H1 (cell line): ENCODE measurements at regions not wholly inside any gene's neighbourhood (a gene's known extent, or its start where the extent isn't known, plus 50 kb on each side); places are given as distances from the start of the nearest gene placed in this dataset.
A peak's percentile ranks its signal among the peaks of the same experiment; 100 is the strongest.

Experiments used
- CTCF ChIA-PET: fragments of 300-600 bp; sonication (Branson Sonifier 250); formaldehyde crosslinking; loops from one replicate; lab custom pipeline; 2021; ENCODE audit not compliant: partially characterized antibody; lab: Charles Lee
- POLR2A ChIA-PET: fragments of 300-600 bp; sonication (Branson Sonifier 250); formaldehyde crosslinking; loops from one replicate; lab custom pipeline; 2021; ENCODE audit warnings: inconsistent platforms; ENCODE audit not compliant: partially characterized antibody; lab: Charles Lee
- DNase-seq, 2 experiments: peaks; one replicate each; pipeline versions ENCODE4 v3.0.0 to v3.0.0-alpha.2; 2010 to 2022; ENCODE audit warnings: low spot score in 2 of 2, low read depth in 1 of 2, mixed read lengths in 1 of 2
- FAIRE-seq: peaks from 2 replicates; lab custom pipeline; 2011; peaks lifted over from hg19 to GRCh38; lab: Jason Lieb, UNC
- H2AFZ ChIP-seq: 2 replicates; pipeline ENCODE4 v1.8.1; 2012; ENCODE audit warnings: low read length, inconsistent platforms
- H2AK5ac ChIP-seq: 2 replicates; pipeline ENCODE4 v1.6.1; 2013; ENCODE audit warnings: low read depth, low read length
- H2BK120ac ChIP-seq: replicated peaks from 2 replicates; pipeline ENCODE3; 2013; ENCODE audit warnings: low read depth, low read length, inconsistent platforms
- H2BK12ac ChIP-seq: 2 replicates; pipeline ENCODE4 v1.6.1; 2013; ENCODE audit warnings: low read depth, low read length
- H2BK15ac ChIP-seq: 2 replicates; pipeline ENCODE4 v1.6.1; 2013; ENCODE audit warnings: low read length
- H2BK20ac ChIP-seq: 2 replicates; pipeline ENCODE4 v1.6.1; 2013; ENCODE audit warnings: low read length
- H2BK5ac ChIP-seq: 2 replicates; pipeline ENCODE4 v1.6.1; 2013; ENCODE audit warnings: low read depth, low read length
- H3K14ac ChIP-seq: 2 replicates; pipeline ENCODE4 v1.6.1; 2013; ENCODE audit warnings: inconsistent platforms; ENCODE audit not compliant: insufficient read length
- H3K18ac ChIP-seq: 2 replicates; pipeline ENCODE4 v1.6.1; 2013; ENCODE audit warnings: low read length; ENCODE audit errors: extremely low read depth
- H3K23ac ChIP-seq: 2 replicates; pipeline ENCODE4 v1.6.1; 2013; ENCODE audit warnings: inconsistent platforms; ENCODE audit not compliant: insufficient read length
- H3K23me2 ChIP-seq: 2 replicates; pipeline ENCODE4 v1.6.1; 2013; ENCODE audit warnings: low read depth, low read length
- H3K27ac ChIP-seq: 2 replicates; pipeline ENCODE4 v1.6.1; 2011; ENCODE audit warnings: low read depth, low read length, inconsistent platforms
- H3K27me3 ChIP-seq, 4 experiments: replicated peaks in 1 of 4; 1 replicate in 1 of 4; 2 replicates in 3 of 4; pipeline versions ENCODE4 v1.6.1 to v1.8.1; 2011 to 2013; ENCODE audit warnings: low read length in 3 of 4, mild to moderate bottlenecking in 3 of 4, inconsistent platforms in 2 of 4, mixed read lengths in 2 of 4, moderate library complexity in 1 of 4; ENCODE audit not compliant: control insufficient read depth in 3 of 4, insufficient read depth in 3 of 4; ENCODE audit errors: extremely low read depth in 1 of 4
- H3K36me3 ChIP-seq, 4 experiments: 2 replicates each; pipeline versions ENCODE4 v1.6.1 to v1.8.1; 2011 to 2013; ENCODE audit warnings: mild to moderate bottlenecking in 4 of 4, low read length in 3 of 4, moderate library complexity in 2 of 4, control low read depth in 1 of 4, inconsistent platforms in 1 of 4; ENCODE audit not compliant: insufficient read depth in 4 of 4, control insufficient read depth in 2 of 4
- H3K4ac ChIP-seq: replicated peaks from 2 replicates; pipeline ENCODE3; 2013; ENCODE audit warnings: low read length, low read depth, mixed read lengths, inconsistent platforms; ENCODE audit not compliant: insufficient read length
- H3K4me1 ChIP-seq, 4 experiments: replicated peaks in 1 of 4; 1 replicate in 1 of 4; 2 replicates in 3 of 4; pipeline versions ENCODE4 v1.6.1 to v1.8.1; 2011 to 2013; ENCODE audit warnings: low read length in 3 of 4, inconsistent platforms in 2 of 4, mixed read lengths in 1 of 4; ENCODE audit not compliant: insufficient read depth in 4 of 4, control insufficient read depth in 3 of 4
- H3K4me2 ChIP-seq, 2 experiments: 2 replicates each; pipeline versions ENCODE4 v1.6.1 to v1.8.1; 2011 to 2013; ENCODE audit warnings: low read depth in 2 of 2, low read length in 2 of 2, control low read depth in 1 of 2, inconsistent platforms in 1 of 2, mild to moderate bottlenecking in 1 of 2; ENCODE audit not compliant: insufficient read depth in 1 of 2
- H3K4me3 ChIP-seq, 4 experiments: fragments of 200-600, 300-600 bp in 1 of 4; sonication (generic), shearing (Covaris generic), sonication (Bioruptor Twin) in 1 of 4; 2 replicates each; pipeline versions ENCODE4 v1.5.1 to v1.8.1; 2011 to 2016; ENCODE audit warnings: low read length in 4 of 4, low read depth in 3 of 4, control low read depth in 2 of 4, inconsistent platforms in 2 of 4, mild to moderate bottlenecking in 2 of 4, mixed read lengths in 1 of 4, moderate library complexity in 1 of 4; ENCODE audit not compliant: insufficient read depth in 2 of 4; ENCODE audit errors: extremely low read depth in 1 of 4
- H3K56ac ChIP-seq: replicated peaks from 2 replicates; pipeline ENCODE3; 2013; ENCODE audit warnings: low read depth, mild to moderate bottlenecking, mixed read lengths, low read length, inconsistent platforms; ENCODE audit not compliant: insufficient read length
- H3K79me1 ChIP-seq: 2 replicates; pipeline ENCODE4 v1.6.1; 2013; ENCODE audit warnings: low read depth, low read length, control low read depth
- H3K79me2 ChIP-seq, 2 experiments: 2 replicates each; pipeline versions ENCODE4 v1.6.1 to v1.8.1; 2012 to 2013; ENCODE audit warnings: low read length in 2 of 2, mild to moderate bottlenecking in 2 of 2, inconsistent platforms in 1 of 2; ENCODE audit not compliant: insufficient read depth in 2 of 2, control insufficient read depth in 1 of 2
- H3K9ac ChIP-seq, 4 experiments: replicated peaks in 1 of 4; 1 replicate in 1 of 4; 2 replicates in 3 of 4; pipeline versions ENCODE4 v1.6.1 to v1.8.1; 2011 to 2013; ENCODE audit warnings: low read depth in 3 of 4, low read length in 3 of 4, control low read depth in 2 of 4, mild to moderate bottlenecking in 2 of 4, moderate library complexity in 2 of 4, inconsistent platforms in 1 of 4; ENCODE audit errors: extremely low read depth in 1 of 4
- H3K9me3 ChIP-seq, 2 experiments: 2 replicates each; pipeline versions ENCODE4 v1.6.1 to v1.8.1; 2012 to 2013; ENCODE audit warnings: mild to moderate bottlenecking in 2 of 2, moderate library complexity in 2 of 2, control low read depth in 1 of 2, inconsistent platforms in 1 of 2, low read depth in 1 of 2, low read length in 1 of 2, mixed read lengths in 1 of 2; ENCODE audit not compliant: insufficient read depth in 2 of 2
- H4K20me1 ChIP-seq, 2 experiments: replicated peaks in 1 of 2; 2 replicates each; pipeline versions ENCODE3 to v1.8.1; 2011 to 2013; ENCODE audit warnings: inconsistent platforms in 2 of 2, low read length in 2 of 2, mild to moderate bottlenecking in 1 of 2; ENCODE audit not compliant: insufficient read depth in 2 of 2, control insufficient read depth in 1 of 2
- H4K5ac ChIP-seq: 2 replicates; pipeline ENCODE4 v1.6.1; 2013; ENCODE audit warnings: low read length, low read depth, mixed read lengths, inconsistent platforms; ENCODE audit not compliant: insufficient read length
- H4K8ac ChIP-seq: 2 replicates; pipeline ENCODE4 v1.8.0; 2013; ENCODE audit warnings: mild to moderate bottlenecking, moderate library complexity, low read length, inconsistent platforms; ENCODE audit not compliant: insufficient read depth; ENCODE audit errors: extremely low read depth
- H4K91ac ChIP-seq: replicated peaks from 2 replicates; pipeline ENCODE3; 2013; ENCODE audit warnings: low read length, mixed read lengths, inconsistent platforms; ENCODE audit not compliant: insufficient read length
- ATF2 ChIP-seq: IDR thresholded peaks from 2 replicates; pipeline ENCODE4 v1.6.1; 2012; ENCODE audit warnings: low read length, inconsistent platforms
- ATF3 ChIP-seq: IDR thresholded peaks from 2 replicates; pipeline ENCODE4 v1.6.1; 2011; ENCODE audit warnings: low read depth, mild to moderate bottlenecking, low read length; ENCODE audit not compliant: insufficient read depth
- BCL11A ChIP-seq, 2 experiments: IDR thresholded peaks; one replicate each; pipeline ENCODE4 v1.6.1; 2011; ENCODE audit warnings: low read depth in 2 of 2, low read length in 2 of 2, mild to moderate bottlenecking in 2 of 2
- CBX5 ChIP-seq: fragments of 300-800, 300-1000 bp; sonication (generic); IDR thresholded peaks from 2 replicates; pipeline ENCODE4 v1.7.1; 2016; ENCODE audit warnings: antibody characterized with exemption, low read length, low read depth
- EP300 ChIP-seq, 2 experiments: IDR thresholded peaks; 1 replicate in 1 of 2; 2 replicates in 1 of 2; pipeline ENCODE4 v1.6.1; 2011 to 2012; ENCODE audit warnings: low read depth in 2 of 2, low read length in 2 of 2, mild to moderate bottlenecking in 2 of 2, borderline replicate concordance in 1 of 2, inconsistent platforms in 1 of 2, moderate library complexity in 1 of 2
- FOSL1 ChIP-seq: IDR thresholded peaks from 2 replicates; pipeline ENCODE4 v1.6.1; 2011; ENCODE audit warnings: mild to moderate bottlenecking, low read depth, low read length, moderate library complexity; ENCODE audit not compliant: insufficient read depth
- HDAC2 ChIP-seq, 2 experiments: fragments of 300-600 bp in 1 of 2; sonication (generic) in 1 of 2; IDR thresholded peaks; 2 replicates each; pipeline ENCODE4 v1.6.1; 2011 to 2012; ENCODE audit warnings: low read depth in 2 of 2, low read length in 2 of 2, mild to moderate bottlenecking in 2 of 2, moderate library complexity in 2 of 2, borderline replicate concordance in 1 of 2, inconsistent platforms in 1 of 2
- KDM5A ChIP-seq: fragments of 200-600 bp; IDR thresholded peaks from 2 replicates; pipeline ENCODE4 v1.7.1; 2012; ENCODE audit warnings: mild to moderate bottlenecking, low read length, inconsistent platforms, mixed read lengths
- POU5F1 ChIP-seq: IDR thresholded peaks from 2 replicates; pipeline ENCODE4 v1.6.1; 2011; ENCODE audit warnings: low read depth, mild to moderate bottlenecking, low read length, moderate library complexity
- RBBP5 ChIP-seq: IDR thresholded peaks from 2 replicates; pipeline ENCODE4 v1.7.1; 2012; ENCODE audit warnings: low read depth, mild to moderate bottlenecking, inconsistent platforms, low read length, moderate library complexity, borderline replicate concordance
- RNF2 ChIP-seq: fragments of 200-900, 300-1000 bp; sonication (generic); IDR thresholded peaks from 2 replicates; pipeline ENCODE4 v1.7.1; 2016; ENCODE audit warnings: borderline replicate concordance, low read depth, mild to moderate bottlenecking, antibody characterized with exemption, low read length; ENCODE audit not compliant: poor library complexity, severe bottlenecking; ENCODE audit errors: missing control alignments
- WGBS, 2 experiments: shearing (Covaris generic) in 1 of 2; methylation state at CpG; one replicate each; pipeline versions ENCODE4 v1.1.6 to v1.1.7; 2013 to 2015; ENCODE audit warnings: low lambda C conversion rate in 2 of 2, mixed read lengths in 2 of 2, inconsistent platforms in 1 of 2, low coverage in 1 of 2, missing lambda C conversion rate in 1 of 2; ENCODE audit not compliant: insufficient replicate concordance in 2 of 2, insufficient coverage in 1 of 2, insufficient read length in 1 of 2; ENCODE audit errors: extremely low coverage in 1 of 2, missing lambda C conversion rate in 1 of 2; 5-methylcytosine and 5-hydroxymethylcytosine counted together

DNA sequence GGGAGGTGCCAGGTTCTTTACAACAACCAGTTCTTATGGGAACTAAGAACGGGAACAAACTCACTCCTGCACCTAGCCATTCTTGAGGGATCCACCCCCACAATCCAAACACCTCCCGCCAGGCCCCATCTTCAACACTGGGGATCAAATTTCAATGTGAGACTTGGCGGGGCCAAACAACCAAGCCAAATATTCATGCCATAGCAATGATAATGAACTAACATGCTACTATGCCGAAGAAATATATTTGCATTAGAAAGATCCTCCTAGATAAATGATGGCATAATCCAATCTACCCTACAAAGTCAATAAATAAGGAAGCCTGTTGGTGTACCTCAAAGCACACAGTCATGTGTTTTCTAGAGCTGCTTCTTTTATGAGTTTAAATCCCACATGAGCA is 57.6 kb downstream of the CCDC71L start:
- Histone ChIP-seq H3K79me1 (no peaks in the 10 kb centered on the region), H3K4me1 (no peaks in the 10 kb centered on the region), H4K5ac (no peak overlapping the region), H2BK15ac (no peak overlapping the region), H3K56ac (no peak overlapping the region), H4K91ac (no peak overlapping the region), H3K4me3 (no peak overlapping the region), H3K4ac (no peak overlapping the region), H3K36me3 (no peaks in the 10 kb centered on the region), H3K4me2 (no peak overlapping the region), H3K27me3 (no peaks in the 10 kb centered on the region), H2AK5ac (no peak overlapping the region), H3K9ac (no peak overlapping the region), H3K27ac (no peak overlapping the region), H2AFZ (peak overlapping the region; percentile 9; the same call in 1 of the 2 replicates), H4K20me1 (no peaks in the 10 kb centered on the region), H3K79me2 (no peaks in the 10 kb centered on the region), H3K14ac (no peak overlapping the region), H3K18ac (no peak overlapping the region), H2BK20ac (no peak overlapping the region), H3K9me3 (no peaks in the 10 kb centered on the region; a peak in 2 of 4 replicates), H3K23me2 (no peaks in the 10 kb centered on the region; the same call in 1 of the 2 replicates), H2BK120ac (no peak overlapping the region), H2BK5ac (no peak overlapping the region), H2BK12ac (no peak overlapping the region), H4K8ac (no peak overlapping the region), H3K23ac (no peak overlapping the region)
- ChIA-PET CTCF (interaction anchor here (0.9 to 1.2 kb wide), 2 partner anchors 9 to 57 kb away, joined by 3 read pairs; partner anchors contain the start of gene CCDC71L), POLR2A (no interaction called here)
- WGBS, 2 experiments: 74% methylated on average over 4 of the region's 4 CpGs; no CpG with 5 or more reads in 1 of the 2 experiments
- DNase-seq (no peak), FAIRE-seq (no peak)
- TF ChIP-seq RBBP5 (no peak), BCL11A (IDR thresholded peaks at IDR 0.05; ENCODE audit: low read depth in 2 of 2, low read length in 2 of 2) (no peak), ATF3 (no peak), HDAC2 (IDR thresholded peaks at IDR 0.05; ENCODE audit: borderline replicate concordance in 1 of 2, low read depth in 2 of 2, low read length in 2 of 2) (no peak), EP300 (IDR thresholded peaks at IDR 0.05; ENCODE audit: borderline replicate concordance in 1 of 2, low read depth in 2 of 2, low read length in 2 of 2) (no peak), KDM5A (no peak), RNF2 (no peak), CBX5 (no peak), ATF2 (no peak), FOSL1 (no peak), POU5F1 (no peak)
